ENCODE measurements at regions not wholly inside any gene's neighbourhood (a gene's known extent, or its start where the extent isn't known, plus 50 kb on each side); places are given as distances from the start of the nearest gene placed in this dataset.
"Not testable (repeated sequence)": the region's sequence is repeated elsewhere in the genome, so short reads cannot be mapped to it uniquely, and the experiment has no call there.

- DNase-seq (ENCODE audit: low spot score), result no peak
These were observed 53.1 kb downstream of the GGTLC2 start for GRCh38 chr22:22697377-22698117.

DNA sequence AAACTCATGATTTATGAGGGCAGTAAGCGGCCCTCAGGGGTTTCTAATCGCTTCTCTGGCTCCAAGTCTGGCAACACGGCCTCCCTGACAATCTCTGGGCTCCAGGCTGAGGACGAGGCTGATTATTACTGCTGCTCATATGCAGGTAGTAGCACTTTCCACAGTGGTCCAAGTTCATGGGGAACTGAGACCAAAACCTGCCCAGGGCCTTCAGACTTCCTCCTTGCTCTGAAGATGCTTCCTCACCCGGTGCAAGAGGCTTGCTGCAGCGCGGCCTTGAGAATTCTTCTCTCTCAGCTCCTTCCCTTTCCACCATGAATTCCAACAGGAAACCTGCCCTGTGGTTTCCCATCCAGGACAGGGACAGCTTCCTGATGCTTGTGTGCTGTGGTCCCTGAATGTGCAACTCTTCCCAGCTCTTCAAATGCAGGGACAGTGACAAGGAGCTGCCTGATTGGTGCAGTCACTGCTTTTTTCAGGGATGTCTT, 53.9 kb downstream of the GGTLC2 start:
- no peak for DNase-seq (ENCODE audit: low spot score)

DNA sequence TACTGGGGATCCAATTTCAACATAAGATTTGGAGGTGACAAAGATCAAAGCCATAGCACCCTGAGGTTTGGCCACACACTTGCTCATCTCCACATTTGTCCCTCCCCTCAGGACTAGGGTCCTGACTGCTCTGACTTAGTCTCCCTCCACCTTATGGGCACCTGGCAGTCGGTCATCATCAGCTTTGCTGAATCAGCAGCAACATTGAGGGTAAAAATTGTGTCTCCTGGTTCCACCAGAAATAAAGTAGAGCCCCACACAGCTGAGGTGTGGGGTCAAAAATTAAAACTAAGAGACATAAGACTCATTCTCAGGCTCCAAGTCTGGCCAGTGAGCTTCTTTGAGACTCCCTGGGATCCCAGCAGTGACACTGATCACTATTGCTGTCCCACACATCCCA, 56.2 kb downstream of the GGTLC2 start:
- DNase-seq (ENCODE audit: low spot score), result no peak

DNA sequence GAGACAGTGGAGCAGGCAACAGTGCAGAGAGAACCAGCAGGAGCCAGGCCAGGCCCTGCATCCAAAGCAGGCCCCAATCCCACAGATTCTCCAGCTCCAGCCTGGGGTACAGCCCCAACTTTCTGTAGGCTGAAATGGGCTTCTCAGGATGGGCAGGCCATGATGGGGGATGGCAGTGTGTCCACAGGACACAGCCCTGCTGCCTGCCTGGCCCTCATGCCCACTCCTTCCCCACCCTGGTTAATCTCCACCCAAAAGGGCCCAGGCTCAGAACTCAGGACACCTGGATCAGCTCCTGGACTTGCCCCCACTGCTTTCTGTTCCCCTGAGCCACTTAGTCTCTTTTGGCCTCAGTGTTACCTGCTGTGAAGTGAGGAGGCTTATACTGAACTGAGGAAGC, 57.1 kb downstream of the GGTLC2 start:
- not testable (repeated sequence) for DNase-seq (ENCODE audit: low spot score)

DNA sequence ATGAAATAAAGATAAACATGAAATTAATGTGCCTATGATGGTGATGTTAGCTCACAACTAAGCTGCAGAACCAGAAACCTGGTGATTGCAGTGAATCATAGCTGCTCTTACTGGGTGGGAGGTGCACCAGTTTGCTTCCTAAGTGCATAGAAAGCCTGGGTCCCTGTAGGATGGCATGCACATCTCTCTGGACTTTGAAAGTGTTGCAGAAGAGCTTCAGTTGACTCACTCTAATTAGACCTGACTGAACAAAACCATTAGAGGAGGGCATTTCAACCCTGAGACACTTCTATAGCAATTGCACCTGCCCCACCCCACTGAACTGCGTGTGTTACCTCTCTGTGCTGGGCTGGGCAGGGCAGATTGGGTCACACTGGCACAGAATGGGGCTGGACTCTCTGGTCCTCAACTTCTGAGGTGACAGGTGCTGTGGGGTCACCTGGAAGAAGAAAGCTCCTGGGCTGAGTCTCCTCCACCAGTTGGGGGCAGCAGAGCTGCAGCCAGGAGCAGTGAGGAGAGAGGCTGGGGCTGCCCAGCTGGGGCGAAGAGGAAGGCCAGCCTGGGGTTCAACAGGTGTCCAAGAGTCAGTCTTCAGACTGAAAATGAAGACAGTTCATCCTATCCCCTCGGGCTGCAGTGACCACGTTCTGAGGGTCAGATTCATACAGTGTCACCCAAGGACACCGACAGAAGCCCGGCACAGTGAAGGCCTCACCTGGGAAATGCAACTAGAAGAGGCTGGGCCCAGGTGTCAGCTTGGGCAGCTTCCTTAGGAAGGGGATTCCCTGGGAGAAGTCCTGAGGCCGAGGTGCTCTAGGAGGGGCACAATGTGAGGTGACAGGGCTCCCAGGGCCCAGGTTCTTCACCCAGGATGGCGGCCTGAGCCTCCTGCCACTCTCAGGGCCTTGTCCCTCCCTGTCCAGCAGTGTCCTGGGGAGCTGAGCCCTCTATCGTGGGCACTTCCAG, 58.1 kb downstream of the GGTLC2 start:
- no peak for DNase-seq (ENCODE audit: low spot score)

- no peak for DNase-seq (ENCODE audit: low spot score)
These were observed 58.8 kb downstream of the GGTLC2 start for GRCh38 chr22:22703203-22703570.

DNA sequence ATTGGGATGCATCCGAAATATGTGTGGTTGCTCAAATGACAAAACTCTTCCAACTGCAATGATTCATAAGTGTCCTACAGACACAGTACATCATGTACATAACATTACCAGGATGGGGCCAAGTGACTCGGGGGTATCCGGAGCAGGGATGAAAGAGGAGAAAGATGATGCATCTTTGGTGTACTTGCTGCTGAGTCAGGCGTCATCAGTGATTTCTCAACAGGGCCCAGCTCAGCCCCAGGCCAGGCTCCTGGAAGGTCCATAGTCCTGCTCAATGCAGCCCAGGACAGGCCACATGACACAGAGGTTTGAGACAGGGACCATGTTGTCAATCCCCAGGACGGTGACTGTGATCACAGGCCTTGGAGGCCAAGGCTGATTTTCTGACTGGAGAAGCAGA, 59.3 kb downstream of the GGTLC2 start:
- no peak for DNase-seq (ENCODE audit: low spot score)

GRCh38 chr22:22704156-22704946, 59.9 kb downstream of the GGTLC2 start:
- no peak for DNase-seq (ENCODE audit: low spot score)

DNA sequence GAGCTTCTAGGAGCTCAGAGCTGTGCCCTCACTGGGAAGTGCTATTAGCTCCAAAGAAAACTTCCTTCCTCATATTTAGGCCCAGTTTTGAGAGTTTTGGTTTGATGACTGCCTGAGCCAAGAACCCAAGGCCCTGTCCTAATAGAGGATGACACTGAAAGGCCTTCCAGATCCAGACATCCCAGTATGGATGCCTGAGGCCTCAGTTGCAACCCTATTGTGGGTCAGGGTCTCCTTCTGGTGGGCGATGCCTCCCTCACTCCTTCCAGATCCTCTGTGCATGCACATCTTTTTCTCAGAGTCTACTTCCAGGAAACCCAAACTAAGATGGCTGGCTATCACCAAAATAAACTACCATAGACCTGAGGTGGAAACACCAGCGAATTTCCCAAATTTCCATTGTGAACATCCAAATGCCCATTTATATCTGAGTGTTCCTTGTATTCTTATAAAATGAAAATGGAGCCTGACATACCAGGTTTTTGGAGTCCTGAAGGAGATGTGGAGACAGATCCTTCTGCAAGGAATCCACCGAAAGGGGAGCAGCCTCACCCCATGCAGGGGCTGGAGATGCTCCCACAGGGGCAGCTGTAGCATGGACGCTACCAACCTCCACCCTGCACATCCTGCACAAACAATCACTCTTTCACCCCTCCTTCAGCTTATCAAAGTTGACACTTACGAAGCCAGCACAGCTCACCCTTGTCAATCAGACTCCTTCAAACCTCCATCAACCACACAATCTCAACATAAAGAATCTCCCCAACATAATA, 61.1 kb downstream of the GGTLC2 start:
- DNase-seq (ENCODE audit: low spot score), result no peak

DNA sequence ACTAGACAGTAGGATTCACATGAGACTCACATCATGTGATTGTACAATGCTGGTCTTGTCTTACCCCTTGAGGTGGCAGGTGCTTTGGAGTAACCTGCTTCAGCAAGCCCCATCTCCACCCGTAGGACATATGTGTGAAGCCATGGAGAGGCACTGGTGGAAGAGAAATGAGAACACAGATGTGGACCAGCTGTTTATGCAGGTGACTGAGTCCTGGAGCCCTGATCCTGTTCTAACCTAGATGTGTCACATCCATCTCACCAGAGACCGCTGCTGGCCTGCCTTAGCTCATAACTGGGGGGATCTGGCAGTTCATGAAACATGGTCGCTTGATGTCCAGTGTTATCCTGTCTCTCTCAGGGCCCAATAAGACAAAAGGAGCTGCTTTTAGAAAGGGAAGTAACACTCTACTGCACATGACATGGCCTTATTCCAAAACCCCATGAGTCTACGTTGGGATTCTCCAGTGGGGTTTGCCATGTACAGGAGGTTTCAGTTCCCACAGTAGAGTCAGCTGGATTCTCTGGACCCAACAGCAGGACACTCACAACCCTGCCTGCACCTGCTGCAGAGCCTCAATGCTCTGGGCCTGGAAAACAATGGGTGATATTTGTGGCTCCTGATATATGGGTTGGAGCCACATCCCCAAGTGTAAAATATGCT, 62.0 kb downstream of the GGTLC2 start:
- DNase-seq (ENCODE audit: low spot score), result no peak

DNA sequence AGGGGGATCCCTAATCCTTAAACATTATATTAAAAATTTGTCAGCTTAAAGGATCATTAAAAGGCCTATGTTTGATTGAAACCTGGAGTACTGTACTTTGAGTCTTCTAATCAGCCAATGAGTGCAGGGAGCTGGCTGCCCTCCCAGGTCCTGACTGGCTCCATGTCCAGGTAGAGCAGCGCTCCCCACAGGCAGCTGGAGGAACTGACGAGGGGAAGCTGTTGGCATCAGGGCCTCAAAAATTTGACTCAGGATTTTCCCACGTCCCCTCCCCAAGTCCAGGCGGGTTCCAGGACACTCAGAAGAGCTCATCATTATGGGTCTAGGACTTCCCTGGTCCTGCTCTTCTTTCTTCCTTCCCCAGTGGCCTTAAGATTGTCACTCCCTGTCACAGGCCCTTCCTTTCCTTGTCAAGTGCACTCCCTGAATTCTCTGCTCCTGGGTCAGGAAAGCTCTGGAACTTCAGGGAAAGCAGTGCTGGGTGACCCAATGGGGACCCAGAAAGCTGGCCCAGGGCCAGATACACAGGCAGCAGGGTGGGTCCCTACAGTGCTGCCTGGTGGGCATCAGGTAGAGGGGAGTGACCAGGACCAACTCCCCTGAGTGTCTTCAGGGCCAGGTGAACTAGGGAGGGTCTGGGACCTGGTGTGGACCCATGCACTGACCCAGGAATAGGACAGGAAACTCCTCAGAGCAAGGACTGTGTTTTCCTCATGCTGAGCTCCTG, 65.5 kb downstream of the GGTLC2 start:
- no peak for DNase-seq (ENCODE audit: low spot score)

DNA sequence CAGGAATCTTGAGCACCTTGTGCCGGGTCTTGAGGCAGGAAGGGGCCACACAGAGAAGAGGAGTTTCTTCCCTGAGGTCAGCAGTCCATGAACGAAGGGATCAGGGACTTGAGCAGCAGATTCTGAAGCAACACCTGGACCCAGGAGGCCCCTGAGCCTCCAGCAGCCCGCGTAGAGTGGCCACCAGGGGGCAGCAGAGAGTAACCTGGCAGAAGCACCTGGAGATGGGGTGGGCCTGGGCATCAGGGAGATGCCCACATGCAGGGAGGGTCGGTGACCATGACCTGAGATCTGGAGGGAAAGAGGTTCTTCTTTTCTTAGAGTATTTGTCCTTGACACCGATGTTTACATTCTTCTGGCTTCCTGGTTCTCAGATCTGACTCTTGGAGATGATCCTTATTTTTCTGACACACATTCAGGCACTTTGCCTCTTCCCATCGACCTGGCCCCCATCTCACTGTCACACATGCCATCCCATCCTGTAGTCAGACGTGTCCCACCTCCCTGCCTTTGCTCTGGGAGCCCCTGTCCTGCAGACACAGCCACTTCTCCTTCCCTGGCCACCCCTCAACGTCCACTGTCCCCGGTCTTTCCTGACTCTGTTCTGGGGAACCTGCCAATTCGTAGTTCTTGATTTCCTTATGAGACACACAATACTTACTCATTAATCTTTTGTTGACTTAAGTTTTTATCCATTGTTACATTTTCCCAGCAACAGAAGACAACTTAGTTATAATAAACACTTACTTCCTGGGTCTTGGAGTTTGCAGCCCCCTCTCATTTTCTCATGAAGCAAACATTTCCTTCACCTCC, 66.5 kb downstream of the GGTLC2 start:
- no peak for DNase-seq (ENCODE audit: low spot score)

GRCh38 chr22:22711532-22711913, 67.1 kb downstream of the GGTLC2 start:
- DNase-seq (ENCODE audit: low spot score), result no peak

DNA sequence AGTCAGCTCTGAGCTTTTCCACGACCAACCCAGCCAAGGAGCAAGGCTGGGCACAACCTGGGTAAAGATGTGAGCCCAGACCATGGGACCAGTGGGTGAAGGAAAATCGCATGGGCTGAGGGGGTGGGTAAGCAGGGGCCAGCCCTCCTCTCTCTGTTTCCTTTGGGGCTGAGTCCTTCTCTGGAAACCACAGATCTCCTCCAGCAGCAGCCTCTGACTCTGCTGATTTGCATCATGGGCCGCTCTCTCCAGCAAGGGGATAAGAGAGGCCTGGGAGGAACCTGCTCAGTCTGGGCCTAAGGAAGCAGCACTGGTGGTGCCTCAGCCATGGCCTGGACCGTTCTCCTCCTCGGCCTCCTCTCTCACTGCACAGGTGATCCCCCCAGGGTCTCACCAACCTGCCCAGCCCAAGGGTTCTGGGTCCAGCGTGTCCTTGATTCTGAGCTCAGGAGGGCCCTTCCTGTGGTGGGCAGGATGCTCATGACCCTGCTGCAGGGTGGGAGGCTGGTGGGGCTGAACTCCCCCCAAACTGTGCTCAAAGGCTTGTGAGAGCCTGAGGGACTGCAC, 67.8 kb downstream of the GGTLC2 start:
- no peak for DNase-seq (ENCODE audit: low spot score)

GRCh38 chr22:22712666-22713365, 68.4 kb downstream of the GGTLC2 start:
- no peak for DNase-seq (ENCODE audit: low spot score)

DNA sequence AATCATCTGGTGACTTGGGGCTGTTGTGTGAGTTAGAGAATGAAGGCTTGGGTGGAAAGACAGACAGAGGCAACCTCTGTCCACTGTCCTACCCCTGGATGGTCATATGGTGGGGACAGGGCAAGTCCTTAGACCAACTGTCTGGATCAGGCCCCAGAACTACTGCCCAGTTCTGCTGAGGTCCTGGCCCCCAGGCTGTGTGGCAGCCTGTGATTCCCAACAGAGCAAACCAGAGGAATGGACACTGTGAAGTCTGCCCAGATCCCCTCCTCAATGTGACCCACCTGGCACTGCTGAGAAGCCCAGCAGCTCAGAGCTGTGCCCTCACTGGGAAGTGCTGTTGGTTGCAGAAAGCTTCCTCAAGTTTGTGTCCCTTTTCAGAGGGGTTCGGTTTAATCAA, 69.0 kb downstream of the GGTLC2 start:
- no peak for DNase-seq (ENCODE audit: low spot score)

GRCh38 chr22:22714600-22715335, 70.4 kb downstream of the GGTLC2 start:
- peak; percentile 65 for DNase-seq (ENCODE audit: low spot score)
